GDM1 (cell line): ENCODE measurements at regions not wholly inside any gene's neighbourhood (a gene's known extent, or its start where the extent isn't known, plus 50 kb on each side); places are given as distances from the start of the nearest gene placed in this dataset.

ENCODE experiments used
- DNase-seq: peaks from one replicate; lab custom pipeline; 2025; lab: John Stamatoyannopoulos, UW

GRCh38 chr7:41039981-41040380 is 662.9 kb downstream of the INHBA start:
- no peak for DNase-seq

GRCh38 chr7:41039386-41039953 is 663.4 kb downstream of the INHBA start:
- no peak for DNase-seq

- DNase-seq = no peak
Observed at GRCh38 chr7:41038211-41038610, 664.7 kb downstream of the INHBA start.

GRCh38 chr7:41037691-41038090 is 665.2 kb downstream of the INHBA start:
- DNase-seq = no peak

- DNase-seq = no peak
Observed at GRCh38 chr7:41035794-41036193, 667.1 kb downstream of the INHBA start.

- no peak for DNase-seq
Observed at GRCh38 chr7:41033500-41033899, 669.4 kb downstream of the INHBA start.

GRCh38 chr7:41030673-41031072 is 672.2 kb downstream of the INHBA start:
- no peak for DNase-seq

GRCh38 chr7:41029072-41029499 is 673.8 kb downstream of the INHBA start:
- no peak for DNase-seq

GRCh38 chr7:41028580-41028979 is 674.3 kb downstream of the INHBA start:
- no peak for DNase-seq

- no peak for DNase-seq
Observed at GRCh38 chr7:41027428-41028115, 675.3 kb downstream of the INHBA start.

- no peak for DNase-seq
Observed at GRCh38 chr7:41024126-41024525, 678.8 kb downstream of the INHBA start.

GRCh38 chr7:41020056-41020455 is 682.8 kb downstream of the INHBA start:
- DNase-seq = no peak

GRCh38 chr7:41013117-41013516 is 689.8 kb downstream of the INHBA start:
- no peak for DNase-seq

- no peak for DNase-seq
Observed at GRCh38 chr7:41012041-41012440, 690.8 kb downstream of the INHBA start.

GRCh38 chr7:41010967-41011366 is 691.9 kb downstream of the INHBA start:
- no peak for DNase-seq

GRCh38 chr7:41010418-41010817 is 692.5 kb downstream of the INHBA start:
- DNase-seq = no peak

- DNase-seq = no peak
Observed at GRCh38 chr7:41007811-41008210, 695.1 kb downstream of the INHBA start.

- DNase-seq = no peak
Observed at GRCh38 chr7:41007351-41007751, 695.5 kb downstream of the INHBA start.

- no peak for DNase-seq
Observed at GRCh38 chr7:41006306-41006995, 696.4 kb downstream of the INHBA start.

GRCh38 chr7:41005374-41005901 is 697.5 kb downstream of the INHBA start:
- no peak for DNase-seq

- DNase-seq = no peak
Observed at GRCh38 chr7:41003977-41004376, 698.9 kb downstream of the INHBA start.

GRCh38 chr7:41003611-41003940 is 699.3 kb downstream of the INHBA start:
- DNase-seq = no peak
